ENCODE measurements at regions not wholly inside any gene's neighbourhood (a gene's known extent, or its start where the extent isn't known, plus 50 kb on each side); places are given as distances from the start of the nearest gene placed in this dataset.
"Not testable (repeated sequence)": the region's sequence is repeated elsewhere in the genome, so short reads cannot be mapped to it uniquely, and the experiment has no call there.

DNA sequence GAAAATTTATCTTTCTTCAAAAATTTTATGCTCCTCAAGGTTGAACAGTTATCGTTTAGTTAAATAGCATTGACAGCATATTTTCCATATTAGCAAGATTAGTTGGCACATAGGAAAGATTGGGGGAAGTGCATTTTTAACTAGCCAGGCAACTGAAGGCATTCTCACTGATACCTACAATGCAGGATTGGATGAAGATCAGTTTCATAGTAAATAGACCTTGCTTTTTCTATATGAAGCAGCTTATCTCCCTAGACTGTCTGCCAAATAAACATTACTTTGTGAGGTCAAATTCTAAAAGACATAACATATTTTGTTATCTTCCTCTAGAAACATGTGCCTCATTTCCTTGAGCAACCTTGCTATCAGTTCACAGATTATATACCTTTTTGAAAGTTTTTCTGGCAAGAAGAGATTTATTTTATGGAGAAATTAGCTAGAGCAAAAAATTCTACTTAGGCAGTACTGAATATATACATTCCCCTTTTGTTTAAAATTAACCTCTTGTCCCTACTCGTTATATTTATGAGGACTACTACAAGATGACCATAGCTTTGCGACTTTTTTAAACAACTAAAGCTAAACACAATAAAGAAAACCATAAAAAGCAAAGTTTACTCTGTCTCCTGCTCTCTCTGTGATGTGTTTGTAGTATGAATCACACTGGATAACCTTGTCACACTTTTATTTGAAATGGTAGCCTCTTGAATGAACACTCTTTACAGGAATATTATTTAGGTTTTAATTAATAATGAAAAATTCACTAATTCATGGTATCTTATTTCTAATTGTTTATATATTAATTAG, 654.9 kb upstream of the TBL1XR1 start:
- no peak for DNase-seq (ENCODE audit: low spot score)

DNA sequence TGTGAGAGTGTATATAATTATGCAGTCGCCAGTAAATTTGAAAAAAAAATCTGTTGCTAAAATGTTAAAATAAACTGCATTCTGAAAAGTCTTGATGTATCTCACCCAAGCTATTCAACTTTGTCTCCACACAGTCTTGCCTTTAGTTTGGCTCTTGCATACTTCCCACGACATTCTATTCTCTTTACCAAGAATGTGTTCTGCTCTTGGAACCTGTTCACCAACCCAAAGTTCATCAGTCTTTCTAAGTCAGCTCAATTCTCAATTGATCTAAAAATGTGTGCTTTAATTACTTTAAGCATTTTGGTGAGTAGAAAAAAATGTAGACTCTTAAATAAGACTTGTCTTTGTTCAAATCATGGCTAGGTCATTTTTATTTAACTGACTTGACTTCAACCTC, 657.7 kb upstream of the TBL1XR1 start:
- no peak for DNase-seq (ENCODE audit: low spot score)

DNA sequence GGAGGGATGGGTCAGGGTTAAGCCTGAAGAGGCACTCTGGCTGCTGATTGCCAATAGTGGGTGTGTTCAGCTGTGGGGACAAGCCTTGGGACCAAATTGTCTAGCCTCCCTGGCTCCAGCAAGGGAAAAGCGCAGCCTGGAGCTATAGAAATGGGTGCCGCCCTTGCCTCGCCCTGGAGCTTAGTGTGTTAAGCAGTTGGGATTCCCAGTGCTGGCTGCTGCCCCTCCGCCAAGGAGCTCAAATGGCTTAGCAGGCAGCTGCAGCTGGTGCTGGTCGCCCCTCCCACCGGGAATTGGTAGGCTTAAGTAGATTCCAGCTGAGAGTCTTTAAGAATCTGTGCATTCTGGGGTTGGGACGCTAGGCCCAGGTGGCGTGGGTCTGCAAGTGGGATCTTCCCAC, 662.9 kb upstream of the TBL1XR1 start:
- no peak for DNase-seq (ENCODE audit: low spot score)

DNA sequence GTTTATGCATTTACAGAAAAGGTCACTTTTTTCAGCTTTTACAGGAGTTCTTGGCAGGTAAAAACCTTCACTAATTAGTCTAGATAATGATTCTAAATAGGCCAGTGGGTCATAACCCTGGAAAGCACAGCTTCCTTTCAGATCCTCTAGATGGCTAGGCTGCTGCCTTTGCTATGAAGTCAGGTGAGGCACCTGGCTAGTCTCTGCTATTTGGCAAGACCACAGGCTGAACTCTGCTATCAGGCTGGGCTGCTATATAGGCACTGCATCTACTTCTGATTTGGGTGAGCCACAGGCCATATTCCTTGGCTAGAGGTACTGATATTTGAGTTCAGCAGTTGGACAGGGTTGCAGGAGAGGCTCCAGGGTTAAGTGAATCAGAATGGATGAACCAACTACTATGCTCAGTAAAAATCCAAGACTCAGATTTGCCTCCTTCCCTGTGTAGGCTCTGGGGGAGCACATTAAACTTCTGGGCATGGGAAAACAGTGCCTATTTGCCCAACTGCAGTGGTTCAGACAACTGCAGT, 665.7 kb upstream of the TBL1XR1 start:
- DNase-seq (ENCODE audit: low spot score) = no peak

DNA sequence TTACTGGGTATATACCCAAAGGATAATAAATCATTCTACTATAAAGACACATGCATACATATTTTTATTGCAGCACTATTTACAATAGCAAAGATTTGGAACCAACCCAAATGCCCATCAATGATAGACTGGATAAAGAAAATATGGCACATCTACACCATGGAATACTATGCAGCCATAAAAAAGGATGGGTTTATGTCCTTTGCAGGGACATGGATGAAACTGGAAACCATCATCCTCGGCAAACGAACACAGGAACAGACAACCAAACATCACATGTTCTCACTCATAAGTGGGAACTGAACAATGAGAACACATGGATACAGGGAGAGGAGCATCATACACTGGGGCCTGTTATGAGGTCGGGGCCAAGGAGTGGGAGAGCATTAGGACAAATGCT, 665.0 kb upstream of the KCNMB2 start:
- not testable (repeated sequence) for DNase-seq (ENCODE audit: low spot score)

DNA sequence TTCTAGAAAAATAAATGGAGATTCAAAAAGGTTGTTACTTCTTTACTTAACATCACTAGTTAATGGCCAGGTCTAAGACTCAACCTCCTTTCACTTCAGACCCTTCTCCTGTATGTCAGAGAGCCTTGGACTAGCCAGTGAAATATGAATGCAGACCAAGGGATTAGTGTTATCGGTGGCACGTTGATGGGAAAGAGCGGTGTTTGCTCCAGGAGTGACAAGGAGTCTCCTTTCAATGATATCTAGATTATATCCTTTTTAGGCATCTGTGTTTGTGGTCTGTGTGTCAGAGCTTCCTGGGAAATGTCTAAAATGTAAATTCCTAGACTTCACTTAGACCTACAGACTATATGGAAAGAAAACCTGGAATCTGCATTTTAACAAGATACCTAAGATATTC, 658.0 kb upstream of the KCNMB2 start:
- no peak for DNase-seq (ENCODE audit: low spot score)

DNA sequence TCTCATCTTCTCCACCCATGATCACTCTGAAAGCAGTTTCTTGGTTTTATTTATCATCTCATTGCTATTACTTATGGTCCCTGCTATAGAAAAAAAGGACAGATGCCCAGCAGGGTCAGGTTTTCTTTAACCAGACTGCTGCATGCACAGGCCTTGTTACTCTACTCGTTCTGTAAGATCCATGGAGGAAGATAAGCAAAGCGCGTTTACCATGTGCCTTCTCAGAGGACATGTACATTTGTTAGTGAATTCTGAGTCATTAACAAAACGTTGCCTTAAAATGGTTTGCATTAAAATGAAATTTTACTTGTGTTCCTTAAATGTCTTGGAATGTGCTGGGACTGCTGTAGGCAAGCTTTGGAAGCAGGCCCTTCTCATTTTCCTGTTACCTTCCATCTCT, 657.3 kb upstream of the KCNMB2 start:
- no peak for DNase-seq (ENCODE audit: low spot score)

DNA sequence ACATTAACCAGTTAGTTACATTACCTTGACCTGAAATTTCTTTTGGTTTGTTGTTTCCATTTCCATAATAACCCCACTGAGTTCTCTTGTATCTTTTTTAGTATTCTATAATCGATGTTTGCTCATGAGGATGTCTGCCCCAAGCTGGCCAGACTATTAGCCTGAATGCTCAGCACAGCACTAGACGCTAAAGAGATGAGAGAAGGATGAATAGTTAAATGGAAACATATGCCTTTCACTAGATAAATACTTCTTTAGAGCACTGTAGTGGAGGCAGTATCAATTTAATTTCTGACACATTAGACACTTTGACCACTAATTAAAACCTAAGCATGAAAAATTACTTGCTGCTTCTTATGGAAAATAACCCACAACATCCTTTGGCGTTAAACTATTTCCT, 654.9 kb upstream of the KCNMB2 start:
- DNase-seq (ENCODE audit: low spot score) = no peak

DNA sequence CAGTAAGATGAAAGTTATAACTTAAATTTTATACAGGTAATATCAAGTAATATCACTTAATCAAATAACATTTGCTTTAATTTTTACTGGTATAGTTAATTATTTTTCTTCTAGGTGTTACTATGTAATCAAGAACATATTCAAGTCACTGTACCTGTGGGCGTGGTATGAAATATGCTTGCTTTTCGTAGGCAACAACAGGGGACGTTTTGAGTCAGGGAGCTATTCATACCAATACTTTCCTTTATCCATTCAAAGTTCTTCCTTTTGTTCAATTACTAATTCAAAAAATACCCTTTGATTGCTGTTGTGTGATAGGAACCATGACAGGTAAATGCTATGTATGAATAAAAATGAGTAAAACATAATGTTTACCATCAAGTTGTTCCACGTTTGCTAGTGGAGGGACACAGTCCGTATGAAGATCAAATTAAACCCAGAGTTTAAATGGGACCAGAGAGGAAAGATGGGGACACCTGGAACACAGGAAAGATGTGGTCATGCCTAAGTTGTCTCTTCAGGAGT, 654.0 kb upstream of the KCNMB2 start:
- DNase-seq (ENCODE audit: low spot score) = no peak

DNA sequence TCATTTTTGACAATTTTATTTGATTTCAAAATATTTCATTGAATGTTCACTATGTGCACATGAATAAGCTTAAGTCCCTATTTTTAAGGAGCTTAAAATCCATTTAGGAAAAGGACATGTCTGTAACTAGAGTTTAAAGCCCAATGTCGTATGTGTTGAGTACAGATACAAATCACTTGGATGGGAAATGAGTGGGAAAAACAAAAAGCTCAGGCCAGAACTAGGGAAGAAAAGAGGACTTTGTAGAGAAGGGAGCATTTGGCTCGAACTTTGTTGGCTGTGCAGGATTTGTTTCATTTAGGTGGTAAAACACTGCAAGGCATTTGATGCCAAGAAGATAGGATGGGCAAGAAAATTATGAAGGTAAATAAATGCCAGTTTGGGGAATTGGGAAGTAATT, 653.1 kb upstream of the KCNMB2 start:
- no peak for DNase-seq (ENCODE audit: low spot score)

DNA sequence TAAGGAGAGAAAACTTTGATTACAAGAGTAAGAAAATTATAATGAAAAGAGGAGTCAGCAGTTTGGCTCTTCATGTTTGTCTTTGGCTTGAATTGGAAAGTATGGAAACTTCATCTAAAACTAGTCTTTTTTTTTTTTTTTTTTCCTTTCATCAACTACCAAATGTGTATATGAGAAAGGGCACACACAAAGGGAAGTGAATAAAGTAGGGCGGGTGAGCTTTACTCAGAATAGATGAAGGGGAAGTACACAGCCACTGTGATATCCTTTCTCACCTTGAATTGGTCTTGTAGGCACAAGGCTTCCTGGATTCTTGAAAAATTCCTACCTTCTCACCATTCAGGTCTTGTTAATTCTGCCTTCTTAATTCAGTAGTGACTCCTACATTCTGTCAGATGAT, 652.3 kb upstream of the KCNMB2 start:
- DNase-seq (ENCODE audit: low spot score) = no peak

DNA sequence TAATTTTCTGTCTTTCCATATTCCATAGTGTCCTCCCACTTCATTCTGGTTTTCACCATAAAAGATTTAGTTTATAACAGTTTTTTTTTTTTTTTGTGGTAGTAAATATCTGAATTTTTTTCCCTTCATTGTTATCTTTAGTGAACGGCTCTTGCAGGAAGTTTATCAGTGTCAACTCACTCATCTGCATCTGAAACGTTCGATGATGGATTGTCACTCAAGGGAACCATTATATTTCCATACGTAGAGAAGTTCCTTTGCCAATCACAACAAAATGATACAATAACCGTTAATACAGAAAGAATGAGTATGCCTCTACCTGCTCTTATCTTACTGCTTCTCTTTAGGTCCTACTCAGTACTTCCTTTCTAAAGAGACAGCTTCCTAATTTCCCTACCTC, 651.2 kb upstream of the KCNMB2 start:
- no peak for DNase-seq (ENCODE audit: low spot score)

DNA sequence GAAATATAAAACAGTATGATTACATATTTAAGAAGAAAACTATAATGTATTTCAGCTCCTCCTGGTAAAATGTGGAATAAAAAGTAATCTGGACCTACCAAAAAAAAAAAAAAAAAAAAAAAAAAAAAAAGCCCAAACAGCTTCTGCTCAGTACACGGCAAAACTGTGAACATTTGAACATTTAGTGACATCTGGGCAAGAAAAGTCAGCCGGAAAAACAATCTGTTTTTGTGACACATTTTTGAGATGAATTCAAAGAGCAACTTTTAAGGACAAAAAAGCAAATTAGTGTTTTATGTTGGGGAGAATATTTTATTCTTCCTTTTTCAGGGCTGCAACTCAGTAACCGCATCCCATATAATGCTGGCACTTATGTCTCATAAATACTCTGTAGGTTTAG, 649.7 kb upstream of the KCNMB2 start:
- no peak for DNase-seq (ENCODE audit: low spot score)

DNA sequence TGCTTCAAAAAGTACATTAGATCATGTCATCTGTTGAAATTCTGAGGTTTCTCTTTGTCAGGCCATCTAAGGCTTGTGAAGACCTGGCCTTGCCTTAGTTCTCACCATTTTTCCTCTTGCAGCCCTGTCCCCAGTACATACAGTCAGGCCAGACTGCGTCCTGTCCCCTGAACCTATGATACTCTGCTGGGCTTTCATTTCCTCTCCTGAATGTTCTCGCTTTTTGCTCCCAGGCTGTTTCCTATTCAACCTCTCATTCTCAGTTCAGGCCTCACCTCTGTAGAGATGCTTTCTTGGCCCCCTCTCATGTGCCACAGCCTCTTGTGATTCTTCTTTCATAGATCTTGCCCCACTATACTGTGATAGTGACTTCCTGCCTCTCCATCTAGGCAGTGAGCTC, 648.8 kb upstream of the KCNMB2 start:
- no peak for DNase-seq (ENCODE audit: low spot score)

DNA sequence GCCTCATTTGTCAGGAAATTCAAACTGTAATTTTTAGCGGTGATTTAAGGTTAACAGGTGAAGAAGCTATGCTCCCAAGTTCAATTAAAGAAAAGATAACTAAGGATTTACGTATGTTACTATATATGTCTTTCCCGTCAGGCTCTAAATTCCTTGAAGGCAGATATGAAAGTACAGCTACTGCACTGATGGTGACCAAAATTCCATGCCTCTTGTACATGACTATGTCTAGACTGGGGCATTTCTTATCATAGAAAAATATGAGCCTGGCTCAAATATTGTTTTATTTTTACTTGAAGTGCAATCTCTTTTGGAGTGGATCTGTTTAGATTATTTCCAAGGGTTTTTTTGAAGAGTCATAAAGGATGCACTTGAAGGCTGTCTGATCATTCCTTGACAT, 647.1 kb upstream of the KCNMB2 start:
- no peak for DNase-seq (ENCODE audit: low spot score)

DNA sequence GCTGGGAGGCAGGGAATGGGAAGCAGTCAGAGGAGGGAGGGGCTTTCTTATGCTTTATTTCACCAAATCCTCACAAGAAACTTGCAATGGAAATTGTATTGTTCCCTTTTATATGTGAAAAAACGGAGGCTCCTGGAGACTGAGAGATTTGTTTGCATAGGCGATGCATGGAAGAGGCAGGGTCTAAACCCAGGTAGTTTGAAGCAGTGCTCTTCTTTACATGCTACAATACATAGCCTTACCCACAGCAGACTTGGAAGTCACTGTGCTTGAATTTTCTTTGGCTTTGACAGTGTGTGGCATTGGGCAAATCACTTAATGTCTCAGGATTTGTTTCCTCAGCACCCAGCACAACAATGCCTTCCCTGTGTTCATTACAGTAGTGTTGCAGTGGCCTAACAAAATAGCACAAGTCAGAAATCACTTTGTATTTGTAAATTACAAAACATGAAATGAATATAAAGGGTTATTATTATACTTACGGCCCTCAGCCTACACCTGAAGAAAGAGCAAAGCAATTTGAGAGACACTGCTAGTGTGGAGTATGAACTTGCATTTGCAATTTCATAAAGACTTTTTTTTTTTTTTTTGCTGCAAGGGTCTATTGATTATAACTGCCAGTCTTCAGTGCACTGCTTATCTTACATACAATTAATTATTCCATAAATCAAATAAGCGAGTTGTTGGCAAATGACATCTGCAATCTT, 646.4 kb upstream of the KCNMB2 start:
- no peak for DNase-seq (ENCODE audit: low spot score)

DNA sequence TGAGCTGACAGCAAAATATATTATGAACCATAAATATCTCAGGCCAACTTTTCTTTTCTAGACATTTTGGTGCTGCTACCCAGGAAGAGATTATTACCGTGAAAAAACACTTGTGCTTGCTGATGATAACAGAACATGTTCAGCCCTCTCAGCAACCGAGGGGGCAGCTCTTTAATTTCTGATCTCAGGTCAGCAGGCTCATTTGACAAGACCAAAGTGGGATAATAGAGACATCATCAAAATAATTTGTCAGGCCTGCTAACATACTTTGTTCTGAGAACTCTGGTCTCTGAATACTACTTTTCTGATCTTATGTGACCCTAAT, 645.9 kb upstream of the KCNMB2 start:
- no peak for DNase-seq (ENCODE audit: low spot score)

DNA sequence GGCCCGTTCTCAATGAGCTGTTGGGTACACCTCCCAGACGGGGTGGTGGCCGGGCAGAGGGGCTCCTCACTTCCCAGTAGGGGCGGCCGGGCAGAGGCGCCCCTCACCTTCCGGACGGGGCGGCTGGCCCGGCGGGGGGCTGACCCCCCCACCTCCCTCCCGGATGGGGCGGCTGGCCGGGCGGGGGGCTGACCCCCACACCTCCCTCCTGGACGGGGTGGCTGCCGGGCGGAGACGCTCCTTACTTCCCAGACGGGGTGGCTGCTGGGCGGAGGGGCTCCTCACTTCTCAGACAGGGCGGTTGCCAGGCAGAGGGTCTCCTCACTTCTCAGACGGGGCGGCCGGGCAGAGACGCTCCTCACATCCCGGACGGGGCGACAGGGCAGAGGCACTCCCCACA, 644.7 kb upstream of the KCNMB2 start:
- not testable (repeated sequence) for DNase-seq (ENCODE audit: low spot score)

DNA sequence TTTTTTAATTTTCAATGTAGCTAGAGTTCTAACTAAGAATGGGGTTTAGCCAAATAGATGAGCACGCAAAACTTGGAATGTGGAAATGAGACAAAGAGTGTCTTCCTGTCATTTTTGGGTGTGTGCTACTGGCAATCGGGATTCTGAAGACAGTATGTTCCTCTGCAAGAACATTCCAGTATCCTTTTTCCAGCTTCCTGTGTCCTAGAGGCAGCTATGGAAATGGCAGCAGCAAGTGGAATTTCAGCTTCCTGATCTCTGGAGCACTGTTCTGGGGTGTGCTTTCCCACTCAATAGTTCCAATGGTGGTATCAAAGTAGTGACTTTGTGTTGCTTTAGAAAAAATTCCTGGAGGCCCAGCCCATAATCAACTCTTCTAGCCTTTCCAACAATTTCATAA, 642.9 kb upstream of the KCNMB2 start:
- no peak for DNase-seq (ENCODE audit: low spot score)

DNA sequence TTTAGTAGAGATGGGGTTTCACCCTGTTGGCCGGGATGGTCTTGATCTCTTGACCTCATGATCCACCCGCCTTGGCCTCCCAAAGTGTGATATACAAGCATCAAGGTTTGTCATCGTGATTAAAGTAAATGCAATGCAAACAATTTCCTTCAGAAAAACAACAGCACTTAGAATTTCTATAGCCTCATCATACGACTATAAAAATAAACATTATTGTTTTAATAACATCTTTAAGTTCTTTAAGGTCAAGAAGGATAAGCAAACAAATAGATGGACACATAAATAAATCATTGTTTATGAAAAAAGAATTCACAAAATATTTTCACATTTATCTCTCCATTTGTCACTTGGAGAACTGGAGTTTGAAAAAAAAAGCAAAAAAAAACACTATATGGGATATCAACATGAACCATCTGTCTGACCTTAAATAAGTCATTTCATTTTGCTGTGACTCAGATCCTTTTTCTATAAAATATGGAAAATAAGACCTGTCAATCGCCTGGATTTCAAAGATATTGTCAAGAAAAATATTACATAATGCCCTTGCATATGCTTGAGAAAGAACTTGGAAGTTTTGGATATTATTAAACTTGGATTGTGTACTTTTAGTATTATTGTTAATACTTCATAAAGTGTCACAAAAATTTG, 642.0 kb upstream of the KCNMB2 start:
- no peak for DNase-seq (ENCODE audit: low spot score)

DNA sequence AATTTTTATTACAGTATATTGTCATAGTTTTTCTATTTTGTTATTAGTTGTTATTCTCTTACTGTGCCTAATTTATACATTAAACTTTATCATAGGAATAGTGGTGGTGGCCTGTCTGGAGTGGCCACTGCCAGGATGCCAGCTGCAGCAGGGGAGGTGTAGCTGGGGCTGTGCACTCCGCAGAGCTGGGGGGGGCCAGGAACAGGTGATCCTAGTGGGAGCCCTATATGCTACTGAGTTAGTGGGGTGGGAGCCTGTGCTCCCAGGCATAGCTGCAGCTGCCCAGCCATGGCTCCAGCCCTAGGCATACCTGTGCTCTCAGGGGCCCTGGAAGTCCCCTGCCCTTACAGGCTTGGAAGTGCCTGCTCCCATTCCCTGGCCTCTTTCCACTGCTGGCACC, 638.1 kb upstream of the KCNMB2 start:
- no peak for DNase-seq (ENCODE audit: low spot score)

DNA sequence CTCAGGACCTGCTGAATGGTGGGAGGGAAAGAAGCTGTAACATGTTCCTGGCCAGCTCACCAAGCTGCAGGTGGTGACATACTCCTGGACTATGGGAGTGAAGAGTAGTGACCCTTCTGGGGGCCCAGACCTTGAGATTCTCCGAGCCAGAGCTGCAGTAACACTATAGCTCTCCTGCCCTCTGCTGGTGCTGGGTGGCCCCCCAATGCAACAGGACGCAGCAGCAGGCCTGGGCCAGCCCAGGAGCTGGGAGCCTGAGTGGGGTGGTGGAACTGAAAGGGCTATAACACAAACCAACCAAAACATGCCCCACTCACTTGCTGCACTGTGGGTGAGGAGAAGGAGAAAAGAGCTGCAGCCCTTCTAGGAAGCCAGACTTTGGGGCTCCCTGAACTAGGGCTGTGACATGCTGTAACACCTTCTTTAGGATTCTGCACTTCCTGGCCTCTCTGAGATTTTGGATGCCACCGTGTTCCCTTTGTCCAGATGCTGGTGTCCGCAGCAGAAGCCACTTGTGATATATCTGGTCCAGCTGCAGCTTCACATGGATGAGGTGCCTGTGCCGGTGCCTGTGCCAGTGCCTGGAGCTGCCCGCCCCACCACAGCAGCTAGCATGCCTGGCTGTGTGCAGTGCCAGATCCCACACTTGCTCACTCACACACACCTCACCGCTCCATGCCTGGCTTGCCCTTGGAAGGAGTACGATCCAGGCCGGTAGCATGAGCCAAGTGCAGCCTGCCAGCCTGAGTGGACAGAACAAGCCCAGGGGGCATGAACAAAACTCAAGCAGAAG, 636.8 kb upstream of the KCNMB2 start:
- DNase-seq (ENCODE audit: low spot score) = no peak

All from cerebellar cortex (tissue), 1 donor.